Muscle of back (tissue), 3 donors: ENCODE measurements at regions not wholly inside any gene's neighbourhood (a gene's known extent, or its start where the extent isn't known, plus 50 kb on each side); places are given as distances from the start of the nearest gene placed in this dataset.
A peak's percentile ranks its signal among the peaks of the same experiment; 100 is the strongest.
"Not testable (repeated sequence)": the region's sequence is repeated elsewhere in the genome, so short reads cannot be mapped to it uniquely, and the experiment has no call there.

ENCODE experiments used
- DNase-seq, 3 donors: peaks; one replicate each; pipeline versions ENCODE4 v3.0.0 to v3.0.0-alpha.2; 2013

GRCh38 chr6:121760191-121760590 lies 324.7 kb downstream of the GJA1 start:
- DNase-seq = no peak

GRCh38 chr6:121760745-121761144 lies 325.3 kb downstream of the GJA1 start:
- no peak for DNase-seq

GRCh38 chr6:121764493-121764892 lies 329.0 kb downstream of the GJA1 start:
- DNase-seq = no peak

GRCh38 chr6:121765060-121765459 lies 329.6 kb downstream of the GJA1 start:
- DNase-seq = no peak

DNA sequence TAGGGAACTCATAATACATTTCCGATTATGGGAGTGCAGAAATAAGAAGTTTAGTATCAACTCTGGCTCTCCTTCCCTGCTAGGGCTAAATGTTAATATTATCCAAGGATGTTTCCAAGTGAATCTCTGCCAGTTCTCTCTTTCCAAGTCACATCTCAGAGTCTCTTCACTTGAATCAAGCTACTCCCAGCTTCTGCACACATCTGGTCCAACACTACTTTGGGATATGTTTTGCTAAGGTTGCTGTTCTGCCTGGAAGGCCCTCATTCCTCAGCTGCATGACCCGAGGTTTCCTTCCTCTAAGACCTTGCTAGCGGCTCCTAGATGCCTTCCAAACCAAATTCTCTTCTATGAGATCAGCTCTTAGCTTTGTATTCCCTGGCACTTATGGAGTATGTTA lies 331.8 kb downstream of the GJA1 start:
- peak; percentile 85 to 95 (median 89) for DNase-seq

DNA sequence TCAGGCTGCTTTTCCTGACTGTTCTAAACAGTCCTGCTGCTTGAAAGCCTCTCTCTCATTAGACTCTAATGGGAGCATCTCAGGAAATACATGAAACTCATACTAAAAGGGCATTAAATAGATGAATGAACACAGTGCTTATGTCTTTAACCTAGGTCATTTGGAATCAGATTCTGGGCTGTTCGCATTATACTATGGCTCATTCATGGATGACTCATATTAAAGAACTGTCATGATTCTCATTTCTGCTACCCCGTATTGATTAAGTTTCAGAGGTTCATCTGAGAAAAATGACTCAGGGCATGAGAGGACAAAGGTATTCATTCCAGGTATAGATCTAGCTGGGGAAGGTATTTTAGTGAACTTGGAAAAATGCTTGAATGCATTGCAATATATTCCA lies 335.5 kb downstream of the GJA1 start:
- no peak for DNase-seq

DNA sequence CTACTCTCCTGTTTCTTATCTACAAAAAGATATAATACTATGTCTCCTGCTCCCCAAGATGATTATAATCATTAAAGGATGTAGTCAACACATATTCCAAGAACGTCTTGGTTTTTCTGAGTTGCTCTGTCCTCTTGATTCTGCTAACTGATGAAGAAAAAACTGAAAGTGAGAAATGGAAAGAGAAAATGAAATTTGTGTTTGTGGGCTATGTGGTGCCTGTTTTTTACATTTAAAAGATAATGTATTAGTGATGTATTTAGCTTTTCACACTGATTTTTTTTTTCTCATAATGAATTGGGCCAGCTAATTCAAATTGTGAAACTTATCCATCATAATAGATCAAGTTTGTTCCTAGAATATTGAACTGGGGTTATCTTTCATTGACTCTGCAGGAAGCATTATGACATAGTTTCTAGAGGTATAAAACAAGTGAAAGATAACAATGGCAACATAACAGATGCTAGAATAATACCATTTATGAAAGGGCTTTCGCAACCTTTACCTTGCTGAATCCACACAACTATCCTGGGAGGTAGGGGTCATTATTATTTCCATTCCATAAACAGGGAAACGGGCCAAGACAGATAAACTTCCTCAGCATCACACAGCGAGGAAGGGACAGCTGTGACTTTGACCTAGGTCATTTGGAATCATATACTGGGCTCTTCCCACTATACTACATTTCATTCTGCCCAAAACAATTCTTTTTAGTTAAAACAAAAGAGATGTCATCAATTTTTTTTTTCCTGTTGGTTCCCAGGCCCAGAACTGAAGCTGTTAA lies 336.7 kb downstream of the GJA1 start:
- peak in 1 of 3 donors; percentile 61 for DNase-seq

- no peak for DNase-seq
Measured at GRCh38 chr6:121776054-121776453, 340.6 kb downstream of the GJA1 start.

DNA sequence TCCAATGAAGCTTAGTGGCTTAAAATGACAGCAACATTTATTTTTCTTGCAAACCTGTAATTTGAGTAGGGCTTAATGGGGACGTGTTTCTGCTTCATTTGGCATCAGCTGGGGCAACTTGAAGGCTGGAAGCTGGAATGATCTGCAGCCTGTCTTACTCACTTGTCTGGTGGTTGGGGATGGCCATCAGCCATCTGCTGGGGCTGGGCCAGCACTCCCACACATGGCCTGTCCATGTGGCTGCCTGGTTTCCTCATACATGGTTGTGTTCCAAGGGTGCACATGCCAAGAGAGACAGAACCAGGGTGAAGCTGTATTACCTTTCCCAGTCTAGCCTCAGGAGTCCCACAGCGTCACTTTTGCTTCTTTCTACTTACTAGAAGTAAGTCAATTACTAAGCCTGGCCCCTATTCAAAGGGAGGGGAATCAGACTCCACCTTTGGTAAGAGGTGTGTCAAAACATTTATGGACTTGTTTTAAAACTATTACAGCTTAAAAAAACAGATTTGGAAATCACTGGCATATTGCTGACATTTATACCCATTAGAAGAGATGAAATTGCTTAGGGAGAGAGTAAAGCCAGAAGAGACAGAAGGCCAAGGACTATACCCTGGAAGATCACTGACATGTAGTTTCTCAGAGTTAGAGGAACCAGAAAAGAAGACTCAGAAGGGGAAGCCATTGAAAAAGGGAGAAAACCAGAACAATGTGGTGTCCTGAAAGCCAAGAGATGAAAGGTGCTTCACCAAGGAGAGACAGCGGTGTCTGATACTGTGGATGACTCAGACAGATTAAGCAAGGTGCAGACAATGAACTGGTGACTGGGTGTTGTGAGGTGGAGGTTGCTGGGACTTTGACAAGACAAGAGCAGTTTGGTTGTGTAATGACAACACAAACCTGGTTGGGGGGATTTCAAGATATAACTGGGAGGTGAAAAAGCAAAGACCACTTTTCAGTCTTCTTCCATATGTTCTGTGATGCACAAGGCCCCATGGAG lies 345.2 kb downstream of the GJA1 start:
- peak; percentile 65 to 78 (median 66) for DNase-seq

DNA sequence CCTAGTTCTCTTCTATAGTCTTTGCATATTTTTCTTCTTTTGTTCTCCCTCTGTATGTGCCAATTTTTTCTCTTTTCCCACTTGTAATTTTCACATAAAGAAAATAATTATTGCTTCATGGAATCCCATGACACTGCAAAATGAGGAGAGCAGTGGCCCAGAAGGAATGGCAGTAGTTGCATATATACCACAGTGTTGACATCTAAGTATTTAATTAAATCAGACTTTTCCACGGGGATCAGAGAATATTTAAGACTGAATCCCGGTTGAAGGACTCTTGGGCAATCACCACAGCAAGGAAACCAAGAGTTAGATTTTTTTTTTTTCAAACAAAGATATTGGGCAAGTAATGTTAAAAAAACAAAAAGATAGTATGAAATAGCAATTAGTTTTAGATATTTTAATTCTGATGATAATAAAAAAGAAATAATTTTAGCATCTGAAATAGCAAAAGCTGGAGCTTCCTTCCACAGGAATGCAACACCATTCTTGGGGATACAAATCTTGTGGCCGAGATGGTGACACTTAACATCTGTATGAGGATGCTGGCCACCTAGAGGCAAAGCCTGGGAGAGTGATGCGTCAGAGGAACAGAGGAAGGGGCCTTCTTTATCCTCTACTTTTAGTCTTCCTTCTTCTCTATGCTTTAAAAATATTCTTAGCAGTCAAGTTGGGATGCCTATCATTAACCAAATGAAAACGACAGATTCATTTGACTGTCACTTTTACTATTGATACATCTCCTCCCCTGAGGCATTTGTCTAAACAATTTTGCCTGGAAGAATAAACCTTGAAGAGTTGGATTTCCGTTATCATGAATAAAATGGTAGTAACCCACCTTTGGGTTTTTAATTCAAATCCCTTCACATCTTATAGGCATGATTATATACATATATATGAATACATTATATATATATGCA lies 356.2 kb downstream of the GJA1 start:
- peak in 1 of 3 donors; percentile 51 for DNase-seq

GRCh38 chr6:121794630-121795029 lies 359.2 kb downstream of the GJA1 start:
- DNase-seq = peak in 1 of 3 donors; percentile 85

DNA sequence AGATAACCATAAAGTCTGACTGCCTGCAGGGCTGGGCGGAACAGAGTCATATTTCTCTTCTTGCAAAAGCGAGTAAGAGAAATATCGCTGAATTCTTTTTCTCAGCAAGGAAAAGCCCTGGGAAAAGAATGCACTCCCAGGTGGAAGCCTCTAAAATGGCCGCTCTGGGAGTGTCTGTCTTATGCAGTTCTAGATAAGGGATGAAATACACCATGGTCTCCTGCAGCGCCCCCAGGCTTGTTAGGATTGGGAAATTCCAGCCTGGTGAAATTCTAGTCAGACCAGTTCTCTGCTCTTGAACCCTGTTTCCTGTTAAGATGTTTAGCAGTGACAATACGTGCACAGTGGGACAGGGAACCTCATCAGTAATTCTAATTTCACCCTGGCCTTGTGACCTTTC lies 362.2 kb downstream of the GJA1 start:
- DNase-seq = not testable (repeated sequence)

DNA sequence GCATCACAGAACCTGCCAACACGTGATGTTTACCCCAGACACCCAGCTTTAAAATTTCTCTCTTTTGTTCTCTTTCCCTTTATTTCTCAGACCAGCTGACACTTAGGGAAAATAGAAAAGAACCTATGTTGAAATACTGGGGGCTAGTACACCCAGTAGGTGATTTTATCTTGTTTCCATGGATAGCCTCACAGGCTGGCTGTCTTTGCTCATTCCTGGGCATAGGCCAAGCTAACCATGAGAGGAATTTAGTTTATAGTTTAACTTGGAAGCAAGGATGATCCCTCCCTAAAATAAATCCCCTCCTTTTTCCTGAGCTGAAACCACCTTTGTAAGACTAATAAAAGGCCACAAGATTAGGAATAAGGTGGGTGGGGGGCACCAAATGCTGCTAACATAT lies 362.7 kb downstream of the GJA1 start:
- not testable (repeated sequence) for DNase-seq

- no peak for DNase-seq
Measured at GRCh38 chr6:121799574-121799973, 364.1 kb downstream of the GJA1 start.

GRCh38 chr6:121800047-121800446 lies 364.6 kb downstream of the GJA1 start:
- no peak for DNase-seq

DNA sequence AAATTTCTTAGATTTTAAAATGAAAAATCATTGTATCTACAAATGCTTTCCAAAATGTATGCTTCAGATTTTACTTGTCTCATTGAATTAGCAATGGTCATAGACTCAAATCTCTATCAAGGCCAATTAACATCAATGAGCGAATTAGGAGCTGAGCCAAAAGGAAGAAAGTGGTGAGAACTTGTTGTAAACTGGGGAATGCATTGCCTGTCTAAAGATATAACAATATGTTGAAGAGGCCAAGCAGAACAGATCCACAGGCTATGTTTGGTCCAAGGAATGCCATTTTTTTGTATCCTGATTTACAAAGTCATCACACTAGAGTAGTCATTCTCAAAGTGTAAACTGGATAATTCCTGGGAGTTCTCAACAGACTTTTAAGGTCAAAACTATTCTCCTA lies 370.7 kb downstream of the GJA1 start:
- no peak for DNase-seq

DNA sequence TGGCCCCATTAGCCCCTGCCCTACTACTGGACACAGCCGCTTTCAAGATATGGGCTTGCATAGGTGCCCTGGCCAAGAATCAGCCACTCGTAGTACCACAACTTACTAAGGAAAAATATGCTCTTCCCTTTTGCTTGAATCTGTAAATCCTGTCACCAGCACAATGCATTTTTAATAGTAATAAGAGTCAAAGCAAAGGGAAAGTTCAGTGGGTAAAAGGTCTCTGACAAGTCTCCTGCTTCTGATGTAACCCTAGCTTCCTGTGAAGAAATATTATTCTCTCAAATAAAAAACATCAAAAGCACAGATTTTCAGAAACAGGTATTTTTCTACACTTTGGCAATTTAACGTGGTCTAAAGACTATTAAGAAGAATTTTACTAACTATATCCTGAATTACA lies 373.8 kb downstream of the GJA1 start:
- DNase-seq = no peak

- no peak for DNase-seq
Measured at GRCh38 chr6:121810158-121811032, 374.9 kb downstream of the GJA1 start.

DNA sequence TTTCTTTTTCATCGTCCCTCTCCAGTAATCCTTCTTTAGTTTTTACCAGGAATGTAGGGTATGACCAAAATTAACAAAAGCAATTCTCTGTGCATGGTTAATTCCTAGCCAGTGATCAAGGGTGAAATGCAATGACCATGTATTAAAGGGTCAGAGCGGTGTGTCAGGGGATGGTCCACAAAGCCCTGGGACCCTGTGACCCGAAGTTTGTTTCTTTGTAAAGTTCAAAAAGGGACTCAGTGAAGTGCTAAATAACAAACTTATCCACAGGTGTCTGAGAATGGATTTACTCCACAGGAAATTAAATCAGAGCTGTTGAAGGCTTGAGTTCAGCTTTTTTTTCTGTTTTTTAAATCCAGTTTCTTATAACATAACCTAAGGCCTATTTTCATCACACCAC lies 375.7 kb downstream of the GJA1 start:
- no peak for DNase-seq

GRCh38 chr6:121816361-121816760 lies 380.9 kb downstream of the GJA1 start:
- no peak for DNase-seq
